CD14-positive monocyte (primary cell): ENCODE measurements at regions not wholly inside any gene's neighbourhood (a gene's known extent, or its start where the extent isn't known, plus 50 kb on each side); places are given as distances from the start of the nearest gene placed in this dataset.

Source experiments
- DNase-seq, 3 donors: peaks; one replicate each; pipeline ENCODE4 v3.0.0-alpha.2; 2011 to 2022
- H2AFZ ChIP-seq: 2 replicates; pipeline ENCODE4 v1.6.0; 2012; ENCODE audit warnings: mild to moderate bottlenecking, low read depth, low read length, inconsistent platforms; ENCODE audit not compliant: insufficient read depth, poor library complexity, severe bottlenecking
- H3K27ac ChIP-seq, 2 donors: 1 replicate in 1 of 2; 2 replicates in 1 of 2; pipeline ENCODE4 v1.5.1; 2012 to 2013; ENCODE audit warnings: low read length in 2 of 2, control low read depth in 1 of 2, inconsistent platforms in 1 of 2, low read depth in 1 of 2, mild to moderate bottlenecking in 1 of 2
- H3K27me3 ChIP-seq, 2 donors: one replicate each; pipeline versions ENCODE4 v1.6.0 to v1.6.1; 2011 to 2013; ENCODE audit warnings: low read length in 2 of 2; ENCODE audit not compliant: control insufficient read depth in 2 of 2, insufficient read depth in 2 of 2
- H3K36me3 ChIP-seq, 2 donors: replicated peaks in 1 of 2; 1 replicate in 1 of 2; 2 replicates in 1 of 2; pipeline versions ENCODE4 v1.5.1 to v1.6.1; 2012 to 2013; ENCODE audit warnings: low read length in 2 of 2, control low read depth in 1 of 2, inconsistent platforms in 1 of 2, mild to moderate bottlenecking in 1 of 2; ENCODE audit not compliant: insufficient read depth in 2 of 2, control insufficient read depth in 1 of 2
- H3K4me1 ChIP-seq, 2 donors: 1 replicate in 1 of 2; 2 replicates in 1 of 2; pipeline versions ENCODE4 v1.5.1 to v1.6.1; 2012 to 2013; ENCODE audit warnings: low read length in 2 of 2, control low read depth in 1 of 2, inconsistent platforms in 1 of 2, mild to moderate bottlenecking in 1 of 2, moderate library complexity in 1 of 2; ENCODE audit not compliant: insufficient read depth in 2 of 2, control insufficient read depth in 1 of 2
- H3K4me2 ChIP-seq: replicated peaks from 2 replicates; pipeline ENCODE3; 2012; ENCODE audit warnings: low read length, moderate library complexity, mild to moderate bottlenecking; ENCODE audit not compliant: poor library complexity, severe bottlenecking; ENCODE audit errors: extremely low read depth
- H3K4me3 ChIP-seq, 3 experiments: fragments of 200-600 bp in 1 of 3; sonication (generic) in 1 of 3; replicated peaks in 1 of 3; 1 replicate in 2 of 3; 2 replicates in 1 of 3; pipeline ENCODE4 v1.5.1; 2011 to 2013; ENCODE audit warnings: low read length in 3 of 3, mild to moderate bottlenecking in 3 of 3, control low read depth in 2 of 3, low read depth in 2 of 3, inconsistent platforms in 1 of 3, moderate library complexity in 1 of 3
- H3K79me2 ChIP-seq: 2 replicates; pipeline ENCODE4 v1.6.0; 2012; ENCODE audit warnings: mild to moderate bottlenecking, control low read depth, inconsistent platforms, low read length, moderate library complexity; ENCODE audit not compliant: insufficient read depth
- H3K9ac ChIP-seq: 2 replicates; pipeline ENCODE4 v1.6.0; 2017; ENCODE audit warnings: low read length, mild to moderate bottlenecking; ENCODE audit not compliant: insufficient read depth, poor library complexity, severe bottlenecking
- H3K9me3 ChIP-seq, 2 donors: replicated peaks in 1 of 2; 1 replicate in 1 of 2; 2 replicates in 1 of 2; pipeline versions ENCODE4 v1.5.1 to v1.6.1; 2012 to 2013; ENCODE audit warnings: low read length in 2 of 2, control low read depth in 1 of 2; ENCODE audit not compliant: control insufficient read depth in 1 of 2, insufficient read depth in 1 of 2
- H4K20me1 ChIP-seq: 2 replicates; pipeline ENCODE4 v1.6.0; 2012; ENCODE audit warnings: mild to moderate bottlenecking, low read length, control low read depth, moderate library complexity; ENCODE audit not compliant: insufficient read depth
- H3K27ac Mint-ChIP-seq, 7 donors: one replicate each; pipeline ENCODE4 v1.8.0; 2020; ENCODE audit warnings: mild to moderate bottlenecking in 7 of 7, mixed read lengths in 7 of 7, moderate library complexity in 6 of 7, inconsistent platforms in 2 of 7
- H3K27me3 Mint-ChIP-seq, 3 donors: one replicate each; pipeline ENCODE4 v1.8.0; 2021 to 2022; ENCODE audit warnings: low read depth in 3 of 3, mild to moderate bottlenecking in 3 of 3, mixed read lengths in 3 of 3, moderate library complexity in 3 of 3, inconsistent platforms in 1 of 3
- H3K36me3 Mint-ChIP-seq, 2 donors: one replicate each; pipeline ENCODE4 v1.8.0; 2020; ENCODE audit warnings: mixed read lengths in 2 of 2, inconsistent platforms in 1 of 2, mild to moderate bottlenecking in 1 of 2
- H3K4me1 Mint-ChIP-seq: one replicate; pipeline ENCODE4 v1.8.0; 2020; ENCODE audit warnings: mild to moderate bottlenecking, mixed read lengths
- H3K4me3 Mint-ChIP-seq, 2 donors: one replicate each; pipeline ENCODE4 v1.8.0; 2020; ENCODE audit warnings: mild to moderate bottlenecking in 2 of 2, mixed read lengths in 2 of 2, moderate library complexity in 1 of 2
- H3K9me3 Mint-ChIP-seq, 7 donors: one replicate each; pipeline ENCODE4 v1.8.0; 2020 to 2022; ENCODE audit warnings: mixed read lengths in 7 of 7, mild to moderate bottlenecking in 6 of 7, moderate library complexity in 6 of 7, inconsistent platforms in 2 of 7
- WGBS: methylation state at CpG from one replicate; pipeline ENCODE4 v1.1.5; 2013; ENCODE audit warnings: missing lambda C conversion rate; ENCODE audit not compliant: insufficient coverage; 5-methylcytosine and 5-hydroxymethylcytosine counted together
- intact Hi-C, 2 donors: fragments of 100-400 bp; cut with micrococcal nuclease; formaldehyde crosslinking; loops; one replicate each; pipeline versions ENCODE4 v1.15.0 to v1.15.1; 2023
- TF ChIP-seq, protein P1 (sequence below): fragments of 200-600 bp; IDR thresholded peaks from one replicate; pipeline ENCODE4 v1.8.0; 2022; ENCODE audit warnings: antibody characterized with exemption, mild to moderate bottlenecking

DNA sequence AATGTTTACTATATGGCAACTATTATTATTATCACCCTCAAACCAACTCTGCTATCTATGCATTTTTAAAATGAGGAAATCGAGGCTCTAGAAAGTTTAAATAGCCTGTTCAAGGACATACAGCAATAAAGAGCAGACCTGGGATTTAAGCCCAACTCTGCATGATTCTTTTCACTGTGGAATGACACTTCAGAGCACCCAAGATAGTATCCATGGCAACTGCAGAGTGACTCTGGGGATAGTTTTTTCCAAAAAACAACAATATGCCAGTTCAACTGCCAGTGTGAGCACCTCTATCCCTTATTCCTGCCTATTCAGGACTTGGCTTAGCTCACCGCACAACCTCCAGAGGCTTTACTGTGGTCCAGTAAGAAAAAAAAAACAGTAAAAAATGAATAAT, 293.9 kb downstream of the BRINP2 start:
- no peak overlapping the region for H3K4me3 Mint-ChIP-seq
- no CpG with 5 or more reads among the region's 2 CpGs for WGBS
- H3K9ac ChIP-seq = no peak overlapping the region
- H3K4me2 ChIP-seq = no peak overlapping the region
- no peaks in the 10 kb centered on the region for H3K36me3 Mint-ChIP-seq
- no peaks in the 10 kb centered on the region for H4K20me1 ChIP-seq
- intact Hi-C loops = no loop called here
- no peaks in the 10 kb centered on the region for H3K79me2 ChIP-seq
- H3K4me1 ChIP-seq = no peaks in the 10 kb centered on the region
- no peaks in the 10 kb centered on the region for H3K27me3 Mint-ChIP-seq
- no peak overlapping the region for H2AFZ ChIP-seq
- no peak overlapping the region for H3K27ac ChIP-seq
- H3K27ac Mint-ChIP-seq = no peak overlapping the region
- no peak for DNase-seq
- no peak overlapping the region for H3K4me3 ChIP-seq
- no peaks in the 10 kb centered on the region for H3K4me1 Mint-ChIP-seq
- H3K9me3 Mint-ChIP-seq = peaks cover 5 to 15% (median 9%) of the 10 kb centered on the region in 7 donors
- TF ChIP-seq, protein P1, sequence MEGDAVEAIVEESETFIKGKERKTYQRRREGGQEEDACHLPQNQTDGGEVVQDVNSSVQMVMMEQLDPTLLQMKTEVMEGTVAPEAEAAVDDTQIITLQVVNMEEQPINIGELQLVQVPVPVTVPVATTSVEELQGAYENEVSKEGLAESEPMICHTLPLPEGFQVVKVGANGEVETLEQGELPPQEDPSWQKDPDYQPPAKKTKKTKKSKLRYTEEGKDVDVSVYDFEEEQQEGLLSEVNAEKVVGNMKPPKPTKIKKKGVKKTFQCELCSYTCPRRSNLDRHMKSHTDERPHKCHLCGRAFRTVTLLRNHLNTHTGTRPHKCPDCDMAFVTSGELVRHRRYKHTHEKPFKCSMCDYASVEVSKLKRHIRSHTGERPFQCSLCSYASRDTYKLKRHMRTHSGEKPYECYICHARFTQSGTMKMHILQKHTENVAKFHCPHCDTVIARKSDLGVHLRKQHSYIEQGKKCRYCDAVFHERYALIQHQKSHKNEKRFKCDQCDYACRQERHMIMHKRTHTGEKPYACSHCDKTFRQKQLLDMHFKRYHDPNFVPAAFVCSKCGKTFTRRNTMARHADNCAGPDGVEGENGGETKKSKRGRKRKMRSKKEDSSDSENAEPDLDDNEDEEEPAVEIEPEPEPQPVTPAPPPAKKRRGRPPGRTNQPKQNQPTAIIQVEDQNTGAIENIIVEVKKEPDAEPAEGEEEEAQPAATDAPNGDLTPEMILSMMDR = no peak
- no peaks in the 10 kb centered on the region for H3K36me3 ChIP-seq
- H3K9me3 ChIP-seq = peaks cover 0 to 5% of the 10 kb centered on the region in 2 donors
- H3K27me3 ChIP-seq = no peaks in the 10 kb centered on the region

DNA sequence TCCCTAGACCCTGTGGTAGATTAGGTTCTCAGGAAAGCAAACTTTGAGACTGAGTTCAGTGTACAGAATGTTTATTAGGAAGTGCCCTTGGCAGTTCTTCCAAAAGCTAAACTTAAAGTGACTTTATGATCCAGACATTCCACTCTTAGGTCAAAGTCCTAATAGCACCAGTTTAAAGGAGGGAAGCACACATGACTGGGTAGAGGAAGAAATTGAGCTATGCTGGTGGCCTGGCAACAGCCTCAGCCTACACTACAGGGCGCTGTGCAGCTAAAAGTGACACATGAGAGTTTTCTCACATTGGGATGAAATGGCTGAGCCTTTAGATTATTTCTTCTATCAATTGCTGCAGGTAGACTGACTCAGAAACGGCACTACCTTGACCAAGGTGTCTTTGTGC, 280.4 kb downstream of the BRINP2 start:
- no peaks in the 10 kb centered on the region for H3K36me3 Mint-ChIP-seq
- Histone ChIP-seq H3K4me2 (no peak overlapping the region), H3K36me3 (no peaks in the 10 kb centered on the region), H3K9me3 (peaks cover 0 to 5% of the 10 kb centered on the region in 2 donors), H3K27ac (no peak overlapping the region), H3K9ac (no peak overlapping the region), H3K79me2 (no peaks in the 10 kb centered on the region), H4K20me1 (no peaks in the 10 kb centered on the region), H3K4me3 (no peak overlapping the region), H3K4me1 (no peaks in the 10 kb centered on the region), H3K27me3 (no peaks in the 10 kb centered on the region), H2AFZ (no peak overlapping the region)
- H3K4me1 Mint-ChIP-seq = no peaks in the 10 kb centered on the region
- peaks cover 0 to 1% (median 0%) of the 10 kb centered on the region in 3 donors for H3K27me3 Mint-ChIP-seq
- peaks cover 0 to 9% (median 3%) of the 10 kb centered on the region in 7 donors for H3K9me3 Mint-ChIP-seq
- no peak for DNase-seq
- H3K27ac Mint-ChIP-seq = no peak overlapping the region
- TF ChIP-seq, protein P1 = no peak
- intact Hi-C loops = no loop called here
- 87% methylated on average over 2 of the region's 2 CpGs for WGBS
- H3K4me3 Mint-ChIP-seq = no peak overlapping the region
